Neural cell (in vitro differentiated cells): ENCODE measurements at regions not wholly inside any gene's neighbourhood (a gene's known extent, or its start where the extent isn't known, plus 50 kb on each side); places are given as distances from the start of the nearest gene placed in this dataset.

Experiments used
- H2AFZ ChIP-seq: fragments of 200-600, 300-800 bp; sonication (generic), shearing (Covaris generic); 2 replicates; pipeline ENCODE4 v1.6.0; 2014; ENCODE audit warnings: low read depth, mild to moderate bottlenecking, antibody characterized with exemption, low read length, moderate library complexity
- H3F3A ChIP-seq: fragments of 200-600 bp; shearing (Covaris generic); 2 replicates; pipeline ENCODE4 v1.6.1; 2016; ENCODE audit warnings: mild to moderate bottlenecking, moderate library complexity, mixed read lengths, antibody characterized with exemption, low read length; ENCODE audit not compliant: insufficient read depth, poor library complexity, severe bottlenecking
- H3K27ac ChIP-seq: fragments of 200-600, 300-800 bp; sonication (generic), shearing (Covaris generic); 2 replicates; pipeline ENCODE4 v1.5.1; 2014; ENCODE audit warnings: mild to moderate bottlenecking, low read length, moderate library complexity
- H3K27me3 ChIP-seq: fragments of 300-800, 200-600 bp; sonication (generic), shearing (Covaris generic); 2 replicates; pipeline ENCODE4 v1.6.0; 2014; ENCODE audit warnings: mild to moderate bottlenecking, low read depth, low read length, moderate library complexity; ENCODE audit not compliant: insufficient read depth
- H3K36me3 ChIP-seq: fragments of 300-800, 200-600 bp; sonication (generic), shearing (Covaris generic); 2 replicates; pipeline ENCODE4 v1.5.1; 2014; ENCODE audit warnings: mild to moderate bottlenecking, antibody characterized with exemption, low read length, moderate library complexity; ENCODE audit not compliant: insufficient read depth
- H3K4me2 ChIP-seq: fragments of 300-800, 200-600 bp; sonication (generic), shearing (Covaris generic); 2 replicates; pipeline ENCODE4 v1.6.0; 2014; ENCODE audit warnings: mild to moderate bottlenecking, low read length
- H3K4me3 ChIP-seq: fragments of 300-800, 200-600 bp; sonication (generic), shearing (Covaris generic); 2 replicates; pipeline ENCODE4 v1.5.1; 2014; ENCODE audit warnings: mild to moderate bottlenecking, low read length, moderate library complexity
- H3K79me2 ChIP-seq: fragments of 200-600 bp; shearing (Covaris generic); replicated peaks from 2 replicates; pipeline ENCODE4 v1.6.0; 2014; ENCODE audit warnings: mild to moderate bottlenecking, low read length, moderate library complexity; ENCODE audit not compliant: insufficient read depth
- H3K9ac ChIP-seq: fragments of 300-800, 200-600 bp; sonication (generic), shearing (Covaris generic); 2 replicates; pipeline ENCODE4 v1.6.1; 2016; ENCODE audit warnings: mild to moderate bottlenecking, low read length, mixed read lengths
- H3K9me2 ChIP-seq: fragments of 200-600 bp; shearing (Covaris generic); 2 replicates; pipeline ENCODE4 v1.6.1; 2016; ENCODE audit warnings: mild to moderate bottlenecking, low read length, mixed read lengths; ENCODE audit not compliant: insufficient read depth
- H3K9me3 ChIP-seq: fragments of 200-600, 300-800 bp; sonication (generic), shearing (Covaris generic); 2 replicates; pipeline ENCODE4 v1.6.1; 2016; ENCODE audit warnings: mild to moderate bottlenecking, mixed run types, low read length, moderate library complexity, mixed read lengths
- H4K20me1 ChIP-seq: fragments of 200-600 bp; shearing (Covaris generic); 2 replicates; pipeline ENCODE4 v1.6.1; 2016; ENCODE audit warnings: mild to moderate bottlenecking, mixed run types; ENCODE audit not compliant: insufficient read depth
- EP300 ChIP-seq: fragments of 450-650 bp; conservative IDR thresholded peaks from 2 replicates; pipeline ENCODE4 v1.6.1; 2014; ENCODE audit warnings: antibody characterized with exemption, mild to moderate bottlenecking, moderate library complexity; ENCODE audit not compliant: poor library complexity, severe bottlenecking
- EZH2 ChIP-seq: fragments of 200-600, 300-800 bp; shearing (Covaris generic), sonication (generic); IDR thresholded peaks from 2 replicates; pipeline ENCODE4 v1.6.1; 2014; ENCODE audit warnings: antibody characterized with exemption, low read length, borderline replicate concordance, mild to moderate bottlenecking; ENCODE audit not compliant: insufficient read depth, poor library complexity, severe bottlenecking
- MXI1 ChIP-seq: fragments of 450-650 bp; conservative IDR thresholded peaks from 2 replicates; pipeline ENCODE4 v1.6.1; 2014; ENCODE audit warnings: antibody characterized with exemption, mild to moderate bottlenecking; ENCODE audit not compliant: poor library complexity, severe bottlenecking
- POLR2AphosphoS5 ChIP-seq: IDR thresholded peaks from 2 replicates; pipeline ENCODE4 v1.6.1; 2012
- RAD21 ChIP-seq: fragments of 450-650 bp; conservative IDR thresholded peaks from 2 replicates; pipeline ENCODE4 v1.6.1; 2014; ENCODE audit warnings: antibody characterized with exemption, mild to moderate bottlenecking, moderate library complexity
- SMC3 ChIP-seq: fragments of 450-650 bp; conservative IDR thresholded peaks from 2 replicates; pipeline ENCODE4 v1.6.1; 2014; ENCODE audit warnings: antibody characterized with exemption, mild to moderate bottlenecking, moderate library complexity; ENCODE audit not compliant: poor library complexity
- TAF1 ChIP-seq: IDR thresholded peaks from 2 replicates; pipeline ENCODE4 v1.6.1; 2012; ENCODE audit warnings: low read depth
- TF ChIP-seq, protein P1 (sequence below): IDR thresholded peaks from 2 replicates; pipeline ENCODE4 v1.6.1; 2012; ENCODE audit warnings: borderline replicate concordance
- TF ChIP-seq, protein P2 (sequence below): fragments of 450-650 bp; IDR thresholded peaks from 2 replicates; pipeline ENCODE4 v1.5.1; 2014; ENCODE audit warnings: antibody characterized with exemption, mild to moderate bottlenecking, moderate library complexity; ENCODE audit not compliant: poor library complexity, severe bottlenecking

DNA sequence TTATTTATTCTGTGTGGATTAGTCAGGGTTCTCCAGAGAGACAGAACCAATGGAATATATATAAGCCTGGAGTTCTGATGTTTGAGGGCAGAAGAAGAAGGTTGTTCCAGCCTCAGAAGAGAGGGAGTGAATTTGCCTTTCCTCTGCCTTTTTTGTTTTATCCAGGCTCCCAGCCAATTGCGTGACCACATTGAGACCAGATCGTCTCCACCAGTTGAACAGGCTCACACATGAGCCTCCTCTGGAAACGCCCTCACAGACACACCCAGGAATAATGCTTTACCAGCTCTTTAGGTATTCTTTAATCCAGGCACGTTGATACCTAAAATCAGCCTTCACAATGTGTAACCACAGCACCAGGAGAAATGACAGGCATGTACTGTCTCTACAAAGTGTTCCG lies 923.1 kb downstream of the TBL1XR1 start:
- H3K9me2 ChIP-seq = no peaks in the 10 kb centered on the region
- H3K27me3 ChIP-seq = no peaks in the 10 kb centered on the region
- H3K79me2 ChIP-seq = no peaks in the 10 kb centered on the region
- H3K27ac ChIP-seq = no peak overlapping the region
- no peaks in the 10 kb centered on the region for H4K20me1 ChIP-seq
- no peaks in the 10 kb centered on the region for H3K36me3 ChIP-seq
- no peak overlapping the region for H2AFZ ChIP-seq
- H3F3A ChIP-seq = no peaks in the 10 kb centered on the region
- H3K4me2 ChIP-seq = no peak overlapping the region
- H3K9ac ChIP-seq = no peak overlapping the region
- no peaks in the 10 kb centered on the region for H3K9me3 ChIP-seq
- H3K4me3 ChIP-seq = no peak overlapping the region
- TF ChIP-seq, protein P1, sequence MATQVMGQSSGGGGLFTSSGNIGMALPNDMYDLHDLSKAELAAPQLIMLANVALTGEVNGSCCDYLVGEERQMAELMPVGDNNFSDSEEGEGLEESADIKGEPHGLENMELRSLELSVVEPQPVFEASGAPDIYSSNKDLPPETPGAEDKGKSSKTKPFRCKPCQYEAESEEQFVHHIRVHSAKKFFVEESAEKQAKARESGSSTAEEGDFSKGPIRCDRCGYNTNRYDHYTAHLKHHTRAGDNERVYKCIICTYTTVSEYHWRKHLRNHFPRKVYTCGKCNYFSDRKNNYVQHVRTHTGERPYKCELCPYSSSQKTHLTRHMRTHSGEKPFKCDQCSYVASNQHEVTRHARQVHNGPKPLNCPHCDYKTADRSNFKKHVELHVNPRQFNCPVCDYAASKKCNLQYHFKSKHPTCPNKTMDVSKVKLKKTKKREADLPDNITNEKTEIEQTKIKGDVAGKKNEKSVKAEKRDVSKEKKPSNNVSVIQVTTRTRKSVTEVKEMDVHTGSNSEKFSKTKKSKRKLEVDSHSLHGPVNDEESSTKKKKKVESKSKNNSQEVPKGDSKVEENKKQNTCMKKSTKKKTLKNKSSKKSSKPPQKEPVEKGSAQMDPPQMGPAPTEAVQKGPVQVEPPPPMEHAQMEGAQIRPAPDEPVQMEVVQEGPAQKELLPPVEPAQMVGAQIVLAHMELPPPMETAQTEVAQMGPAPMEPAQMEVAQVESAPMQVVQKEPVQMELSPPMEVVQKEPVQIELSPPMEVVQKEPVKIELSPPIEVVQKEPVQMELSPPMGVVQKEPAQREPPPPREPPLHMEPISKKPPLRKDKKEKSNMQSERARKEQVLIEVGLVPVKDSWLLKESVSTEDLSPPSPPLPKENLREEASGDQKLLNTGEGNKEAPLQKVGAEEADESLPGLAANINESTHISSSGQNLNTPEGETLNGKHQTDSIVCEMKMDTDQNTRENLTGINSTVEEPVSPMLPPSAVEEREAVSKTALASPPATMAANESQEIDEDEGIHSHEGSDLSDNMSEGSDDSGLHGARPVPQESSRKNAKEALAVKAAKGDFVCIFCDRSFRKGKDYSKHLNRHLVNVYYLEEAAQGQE = no peak
- TF ChIP-seq TAF1 (no peak), POLR2AphosphoS5 (no peak), MXI1 (no peak), EZH2 (no peak), SMC3 (no peak), RAD21 (no peak), EP300 (no peak)
- TF ChIP-seq, protein P2, sequence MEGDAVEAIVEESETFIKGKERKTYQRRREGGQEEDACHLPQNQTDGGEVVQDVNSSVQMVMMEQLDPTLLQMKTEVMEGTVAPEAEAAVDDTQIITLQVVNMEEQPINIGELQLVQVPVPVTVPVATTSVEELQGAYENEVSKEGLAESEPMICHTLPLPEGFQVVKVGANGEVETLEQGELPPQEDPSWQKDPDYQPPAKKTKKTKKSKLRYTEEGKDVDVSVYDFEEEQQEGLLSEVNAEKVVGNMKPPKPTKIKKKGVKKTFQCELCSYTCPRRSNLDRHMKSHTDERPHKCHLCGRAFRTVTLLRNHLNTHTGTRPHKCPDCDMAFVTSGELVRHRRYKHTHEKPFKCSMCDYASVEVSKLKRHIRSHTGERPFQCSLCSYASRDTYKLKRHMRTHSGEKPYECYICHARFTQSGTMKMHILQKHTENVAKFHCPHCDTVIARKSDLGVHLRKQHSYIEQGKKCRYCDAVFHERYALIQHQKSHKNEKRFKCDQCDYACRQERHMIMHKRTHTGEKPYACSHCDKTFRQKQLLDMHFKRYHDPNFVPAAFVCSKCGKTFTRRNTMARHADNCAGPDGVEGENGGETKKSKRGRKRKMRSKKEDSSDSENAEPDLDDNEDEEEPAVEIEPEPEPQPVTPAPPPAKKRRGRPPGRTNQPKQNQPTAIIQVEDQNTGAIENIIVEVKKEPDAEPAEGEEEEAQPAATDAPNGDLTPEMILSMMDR = no peak

DNA sequence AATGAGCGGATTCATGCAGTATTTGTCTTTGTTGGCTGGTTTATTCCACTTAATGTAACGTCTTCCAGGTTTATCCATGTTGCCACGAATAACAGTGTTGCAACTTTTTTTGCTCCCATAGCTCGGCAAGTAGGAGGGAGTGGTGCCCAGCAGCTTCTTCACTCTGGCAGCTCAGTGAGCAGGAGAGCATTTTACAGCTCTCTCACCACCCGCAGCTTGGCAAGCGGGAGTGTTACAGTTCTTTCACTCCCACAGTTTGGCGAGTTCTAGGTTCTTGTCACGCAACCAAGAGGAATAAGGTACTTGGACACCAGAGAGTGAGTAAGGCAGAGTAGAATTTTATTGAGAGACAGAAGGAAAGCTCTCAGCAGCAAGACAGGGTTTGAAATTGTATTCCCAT lies 935.2 kb downstream of the TBL1XR1 start:
- Histone ChIP-seq H3K36me3 (no peaks in the 10 kb centered on the region), H3K27ac (no peak overlapping the region), H3F3A (no peaks in the 10 kb centered on the region), H3K27me3 (no peaks in the 10 kb centered on the region), H3K9ac (no peak overlapping the region), H4K20me1 (no peaks in the 10 kb centered on the region), H3K4me3 (no peak overlapping the region), H3K79me2 (no peaks in the 10 kb centered on the region), H3K4me2 (no peak overlapping the region), H3K9me3 (peaks cover 4% of the 10 kb centered on the region), H3K9me2 (no peaks in the 10 kb centered on the region), H2AFZ (no peak overlapping the region)
- no peak for TF ChIP-seq SMC3
- no peak for TF ChIP-seq MXI1
- no peak for TF ChIP-seq TAF1
- no peak for TF ChIP-seq RAD21

DNA sequence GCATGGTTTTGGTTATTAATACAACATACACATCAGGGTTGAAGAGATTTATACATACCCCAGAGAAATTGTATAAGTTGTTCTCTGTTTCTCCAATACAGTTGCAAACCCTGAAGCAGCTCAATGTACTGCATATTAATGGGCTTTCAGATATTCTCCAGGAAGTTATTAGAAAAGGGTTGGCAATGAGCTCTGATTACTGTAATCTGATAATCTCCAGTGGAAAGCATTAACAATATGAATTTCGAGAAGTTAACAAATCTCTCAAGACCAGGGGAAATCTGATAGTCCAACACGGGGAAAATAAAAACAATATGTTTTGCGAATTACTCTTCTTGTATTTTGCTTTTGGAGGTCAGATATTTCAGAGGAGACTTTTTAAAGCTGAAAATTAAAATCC lies 950.1 kb downstream of the TBL1XR1 start:
- Histone ChIP-seq H4K20me1 (no peaks in the 10 kb centered on the region), H3K27me3 (no peaks in the 10 kb centered on the region), H3K9me3 (no peaks in the 10 kb centered on the region), H3K4me3 (no peak overlapping the region), H3K27ac (no peak overlapping the region), H3K79me2 (no peaks in the 10 kb centered on the region), H3K4me2 (no peak overlapping the region), H3K9ac (no peak overlapping the region), H3K9me2 (no peaks in the 10 kb centered on the region), H3K36me3 (no peaks in the 10 kb centered on the region), H3F3A (no peaks in the 10 kb centered on the region), H2AFZ (no peak overlapping the region)
- no peak for TF ChIP-seq SMC3
- no peak for TF ChIP-seq EZH2
